Transverse colon (tissue), 4 donors: ENCODE measurements at regions not wholly inside any gene's neighbourhood (a gene's known extent, or its start where the extent isn't known, plus 50 kb on each side); places are given as distances from the start of the nearest gene placed in this dataset.

ENCODE experiments used
- EP300 ChIP-seq: sonication (generic); formaldehyde crosslinking; IDR thresholded peaks from one replicate; pipeline ENCODE4 v1.6.1; 2017; ENCODE audit warnings: antibody characterized with exemption, low read depth
- POLR2A ChIP-seq: fragments of 450-650 bp; IDR thresholded peaks from one replicate; pipeline ENCODE4 v1.6.1; 2016; ENCODE audit warnings: antibody characterized with exemption, mild to moderate bottlenecking, moderate library complexity
- POLR2AphosphoS5 ChIP-seq, 3 donors: sonication (generic); formaldehyde crosslinking; IDR thresholded peaks; one replicate each; pipeline ENCODE4 v1.6.1; 2016; ENCODE audit warnings: antibody characterized with exemption in 3 of 3
- TF ChIP-seq, protein P1 (sequence below), 5 experiments: fragments of 200-600 bp in 3 of 5; fragments of 450-650 bp in 2 of 5; sonication (generic) in 3 of 5; IDR thresholded peaks; 1 replicate in 2 of 5; 2 replicates in 3 of 5; pipeline ENCODE4 v1.5.1; 2016 to 2017; ENCODE audit warnings: antibody characterized with exemption in 5 of 5, inconsistent platforms in 3 of 5, mild to moderate bottlenecking in 2 of 5, moderate library complexity in 1 of 5

DNA sequence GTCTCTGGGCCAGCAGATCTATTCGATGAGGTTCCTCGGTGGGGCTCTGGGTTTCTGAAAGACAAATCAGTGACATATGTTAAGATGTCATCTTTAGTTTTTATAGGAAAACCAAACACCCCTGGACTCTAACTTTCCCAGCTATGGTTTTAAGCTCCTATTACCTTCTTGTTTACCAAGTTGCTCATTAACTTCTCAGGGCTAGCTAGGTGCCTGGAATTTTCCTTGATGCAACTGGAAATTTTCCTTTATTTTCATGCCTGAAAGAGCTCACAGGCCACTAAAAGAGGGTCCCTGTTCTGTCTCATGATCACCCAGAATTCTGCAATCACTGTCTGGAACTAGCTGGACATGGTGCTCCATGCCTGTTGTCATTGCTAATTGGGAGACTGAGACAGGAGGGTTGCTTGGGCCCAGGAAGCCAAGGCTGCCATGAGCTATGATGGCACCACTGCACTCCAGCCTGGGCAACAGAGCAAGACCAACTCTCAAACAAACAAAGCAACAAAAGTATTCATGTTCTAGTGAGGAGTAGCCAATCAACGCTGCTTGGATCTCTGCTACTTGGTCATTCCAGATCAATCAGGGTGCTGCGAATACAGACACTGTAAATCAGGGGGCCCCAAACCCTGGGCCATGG lies 1173.5 kb upstream of the AUTS2 start:
- TF ChIP-seq POLR2A (no peak), POLR2AphosphoS5 (IDR thresholded peaks at IDR 0.05) (no peak), EP300 (no peak)
- TF ChIP-seq, protein P1, sequence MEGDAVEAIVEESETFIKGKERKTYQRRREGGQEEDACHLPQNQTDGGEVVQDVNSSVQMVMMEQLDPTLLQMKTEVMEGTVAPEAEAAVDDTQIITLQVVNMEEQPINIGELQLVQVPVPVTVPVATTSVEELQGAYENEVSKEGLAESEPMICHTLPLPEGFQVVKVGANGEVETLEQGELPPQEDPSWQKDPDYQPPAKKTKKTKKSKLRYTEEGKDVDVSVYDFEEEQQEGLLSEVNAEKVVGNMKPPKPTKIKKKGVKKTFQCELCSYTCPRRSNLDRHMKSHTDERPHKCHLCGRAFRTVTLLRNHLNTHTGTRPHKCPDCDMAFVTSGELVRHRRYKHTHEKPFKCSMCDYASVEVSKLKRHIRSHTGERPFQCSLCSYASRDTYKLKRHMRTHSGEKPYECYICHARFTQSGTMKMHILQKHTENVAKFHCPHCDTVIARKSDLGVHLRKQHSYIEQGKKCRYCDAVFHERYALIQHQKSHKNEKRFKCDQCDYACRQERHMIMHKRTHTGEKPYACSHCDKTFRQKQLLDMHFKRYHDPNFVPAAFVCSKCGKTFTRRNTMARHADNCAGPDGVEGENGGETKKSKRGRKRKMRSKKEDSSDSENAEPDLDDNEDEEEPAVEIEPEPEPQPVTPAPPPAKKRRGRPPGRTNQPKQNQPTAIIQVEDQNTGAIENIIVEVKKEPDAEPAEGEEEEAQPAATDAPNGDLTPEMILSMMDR (IDR thresholded peaks at IDR 0.05): no peak
